ENCODE measurements at regions not wholly inside any gene's neighbourhood (a gene's known extent, or its start where the extent isn't known, plus 50 kb on each side); places are given as distances from the start of the nearest gene placed in this dataset.

DNA sequence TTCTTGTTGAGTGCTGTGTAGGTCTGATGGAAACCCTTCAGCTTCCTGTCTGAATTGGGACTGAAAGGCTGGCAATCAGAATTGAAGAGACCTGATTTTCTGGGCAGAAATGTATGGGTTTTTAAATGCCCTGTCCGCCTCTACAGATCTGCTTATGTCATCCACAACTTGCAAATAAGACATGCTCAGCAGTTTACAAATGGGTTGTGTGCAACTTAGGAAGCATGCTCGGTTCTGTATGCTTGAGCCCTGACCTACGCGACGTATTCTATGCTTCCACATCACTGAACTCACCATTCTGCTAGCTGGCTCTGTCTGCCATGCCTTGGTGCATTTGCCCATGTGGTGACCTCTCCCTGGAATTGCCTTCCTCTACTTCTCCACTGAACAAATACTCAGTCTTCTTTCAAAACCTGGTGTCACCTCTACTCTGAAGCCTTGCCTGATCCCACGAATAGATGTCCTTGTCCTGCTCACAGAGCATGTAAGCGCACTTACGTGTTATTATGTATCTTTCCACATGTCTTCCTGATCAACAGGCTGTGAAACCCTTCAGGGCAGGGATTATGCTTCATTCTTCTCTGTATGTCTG, 194.2 kb downstream of the ERCC6L2 start:
- TF ChIP-seq, protein P1, sequence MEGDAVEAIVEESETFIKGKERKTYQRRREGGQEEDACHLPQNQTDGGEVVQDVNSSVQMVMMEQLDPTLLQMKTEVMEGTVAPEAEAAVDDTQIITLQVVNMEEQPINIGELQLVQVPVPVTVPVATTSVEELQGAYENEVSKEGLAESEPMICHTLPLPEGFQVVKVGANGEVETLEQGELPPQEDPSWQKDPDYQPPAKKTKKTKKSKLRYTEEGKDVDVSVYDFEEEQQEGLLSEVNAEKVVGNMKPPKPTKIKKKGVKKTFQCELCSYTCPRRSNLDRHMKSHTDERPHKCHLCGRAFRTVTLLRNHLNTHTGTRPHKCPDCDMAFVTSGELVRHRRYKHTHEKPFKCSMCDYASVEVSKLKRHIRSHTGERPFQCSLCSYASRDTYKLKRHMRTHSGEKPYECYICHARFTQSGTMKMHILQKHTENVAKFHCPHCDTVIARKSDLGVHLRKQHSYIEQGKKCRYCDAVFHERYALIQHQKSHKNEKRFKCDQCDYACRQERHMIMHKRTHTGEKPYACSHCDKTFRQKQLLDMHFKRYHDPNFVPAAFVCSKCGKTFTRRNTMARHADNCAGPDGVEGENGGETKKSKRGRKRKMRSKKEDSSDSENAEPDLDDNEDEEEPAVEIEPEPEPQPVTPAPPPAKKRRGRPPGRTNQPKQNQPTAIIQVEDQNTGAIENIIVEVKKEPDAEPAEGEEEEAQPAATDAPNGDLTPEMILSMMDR (IDR thresholded peaks at IDR 0.05), result no peak
- TF ChIP-seq POLR2A (IDR thresholded peaks at IDR 0.05), result no peak

Data from right lobe of liver (tissue), 4 donors.